Right lung (tissue), 2 donors: ENCODE measurements at regions not wholly inside any gene's neighbourhood (a gene's known extent, or its start where the extent isn't known, plus 50 kb on each side); places are given as distances from the start of the nearest gene placed in this dataset.
"Not testable (repeated sequence)": the region's sequence is repeated elsewhere in the genome, so short reads cannot be mapped to it uniquely, and the experiment has no call there.

Source experiments
- DNase-seq, 2 donors: peaks; one replicate each; pipeline ENCODE4 v3.0.0-alpha.2; 2013

GRCh38 chr20:47903009-47903408 is 117.7 kb upstream of the SULF2 start:
- DNase-seq, result not testable (repeated sequence)

GRCh38 chr20:47899313-47899712 is 114.0 kb upstream of the SULF2 start:
- DNase-seq, result not testable (repeated sequence)

GRCh38 chr20:47897461-47897860 is 112.2 kb upstream of the SULF2 start:
- DNase-seq, result no peak

- DNase-seq, result not testable (repeated sequence)
These were observed 107.4 kb upstream of the SULF2 start for GRCh38 chr20:47892681-47893080.

GRCh38 chr20:47890708-47891107 is 105.4 kb upstream of the SULF2 start:
- DNase-seq, result not testable (repeated sequence)

- not testable (repeated sequence) for DNase-seq
These were observed 104.5 kb upstream of the SULF2 start for GRCh38 chr20:47889751-47890150.

- DNase-seq, result no peak
These were observed 103.1 kb upstream of the SULF2 start for GRCh38 chr20:47888351-47888750.

- no peak for DNase-seq
These were observed 102.3 kb upstream of the SULF2 start for GRCh38 chr20:47887477-47888080.

GRCh38 chr20:47887064-47887463 is 101.8 kb upstream of the SULF2 start:
- DNase-seq, result no peak

- no peak for DNase-seq
These were observed 101.3 kb upstream of the SULF2 start for GRCh38 chr20:47886454-47887041.

- DNase-seq, result no peak
These were observed 100.7 kb upstream of the SULF2 start for GRCh38 chr20:47885909-47886453.

GRCh38 chr20:47883940-47884339 is 98.7 kb upstream of the SULF2 start:
- not testable (repeated sequence) for DNase-seq

- DNase-seq, result no peak
These were observed 97.9 kb upstream of the SULF2 start for GRCh38 chr20:47883186-47883585.

- DNase-seq, result no peak
These were observed 94.5 kb upstream of the SULF2 start for GRCh38 chr20:47879771-47880170.

- DNase-seq, result no peak
These were observed 93.3 kb upstream of the SULF2 start for GRCh38 chr20:47878601-47879027.

- DNase-seq, result no peak
These were observed 91.2 kb upstream of the SULF2 start for GRCh38 chr20:47876311-47877088.

GRCh38 chr20:47875297-47876025 is 90.2 kb upstream of the SULF2 start:
- DNase-seq, result no peak

GRCh38 chr20:47872341-47872740 is 87.1 kb upstream of the SULF2 start:
- DNase-seq, result no peak

- DNase-seq, result no peak
These were observed 85.2 kb upstream of the SULF2 start for GRCh38 chr20:47870475-47870874.

GRCh38 chr20:47868744-47869143 is 83.5 kb upstream of the SULF2 start:
- DNase-seq, result no peak

- no peak for DNase-seq
These were observed 83.0 kb upstream of the SULF2 start for GRCh38 chr20:47868236-47868635.

GRCh38 chr20:47867831-47868230 is 82.5 kb upstream of the SULF2 start:
- DNase-seq, result no peak
